ENCODE measurements at regions not wholly inside any gene's neighbourhood (a gene's known extent, or its start where the extent isn't known, plus 50 kb on each side); places are given as distances from the start of the nearest gene placed in this dataset.

DNA sequence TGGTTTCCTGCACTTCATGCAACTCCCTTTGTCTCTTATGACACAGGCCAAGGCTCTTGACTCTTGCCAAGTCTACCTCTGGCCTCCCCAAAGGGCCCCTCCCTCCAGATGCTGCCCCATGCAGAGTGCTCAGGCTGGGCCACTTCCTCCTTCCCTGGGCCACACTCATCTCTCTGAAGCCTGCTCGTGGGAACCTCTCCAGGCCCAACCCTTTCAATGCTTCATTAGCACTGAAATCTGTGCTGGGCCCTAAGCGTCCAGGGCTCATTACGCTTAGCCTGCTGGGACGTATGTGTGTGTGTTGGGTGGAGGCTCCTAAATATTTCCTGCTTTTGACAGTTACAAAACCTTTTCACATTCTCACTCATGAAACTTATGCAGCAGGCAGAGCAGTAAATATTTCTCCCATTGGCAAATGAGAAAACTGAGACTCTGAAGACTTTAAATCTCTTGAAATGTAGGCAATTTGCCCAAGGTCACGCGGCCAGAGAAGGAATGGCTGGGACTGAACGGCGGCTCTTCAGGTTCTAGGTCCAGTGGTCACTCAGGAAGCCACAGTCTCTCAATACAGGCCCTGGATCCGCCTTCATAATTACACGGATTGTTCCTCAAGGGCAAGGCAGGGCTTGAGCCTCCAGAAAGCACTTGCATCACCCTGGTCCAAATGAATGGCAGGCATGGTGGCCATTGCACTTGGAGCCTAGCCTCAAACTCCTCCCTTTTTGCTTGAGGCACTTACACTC is 241.7 kb upstream of the HES1 start:
- H3K9me3 Mint-ChIP-seq (ENCODE audit: low read depth, unreplicated experiment), result peaks cover 2% of the 10 kb centered on the region
- no peak overlapping the region for H3K27ac Mint-ChIP-seq (ENCODE audit: unreplicated experiment)
- no peaks in the 10 kb centered on the region for H3K27me3 Mint-ChIP-seq (ENCODE audit: unreplicated experiment)
- intact Hi-C loops (cut with micrococcal nuclease; ENCODE audit: unreplicated experiment), result no loop called here
- H3K4me1 Mint-ChIP-seq (ENCODE audit: low read depth, unreplicated experiment), result peaks cover 32% of the 10 kb centered on the region
- DNase-seq, result no peak
- CTCF ChIA-PET, result no interaction called here
- H3K36me3 Mint-ChIP-seq (ENCODE audit: insufficient read depth, unreplicated experiment), result no peaks in the 10 kb centered on the region
- no peak overlapping the region for H3K4me3 Mint-ChIP-seq (ENCODE audit: low read depth, unreplicated experiment)
- BruUV-seq (replicated peaks), result no TSS peak
- no peak for TF ChIP-seq CTCF (IDR thresholded peaks at IDR 0.05; ENCODE audit: unreplicated experiment)

GRCh38 chr3:193895409-193895808 is 240.5 kb upstream of the HES1 start:
- Mint-ChIP-seq H3K27ac (ENCODE audit: unreplicated experiment) (no peak overlapping the region), H3K27me3 (ENCODE audit: unreplicated experiment) (no peaks in the 10 kb centered on the region), H3K36me3 (ENCODE audit: insufficient read depth, unreplicated experiment) (no peaks in the 10 kb centered on the region), H3K9me3 (ENCODE audit: low read depth, unreplicated experiment) (peaks cover 2% of the 10 kb centered on the region), H3K4me1 (ENCODE audit: low read depth, unreplicated experiment) (peaks cover 21% of the 10 kb centered on the region), H3K4me3 (ENCODE audit: low read depth, unreplicated experiment) (no peak overlapping the region)
- intact Hi-C loops (cut with micrococcal nuclease; ENCODE audit: unreplicated experiment), result no loop called here
- DNase-seq, result no peak
- no peak for TF ChIP-seq CTCF (IDR thresholded peaks at IDR 0.05; ENCODE audit: unreplicated experiment)
- no TSS peak for BruUV-seq (replicated peaks)
- CTCF ChIA-PET, result interaction anchor here (1.4 kb wide), 1 partner anchor 216 kb away, joined by 3 read pairs; no protein-coding TSS in a partner anchor

GRCh38 chr3:193896419-193896818 is 239.5 kb upstream of the HES1 start:
- Mint-ChIP-seq H3K27me3 (ENCODE audit: unreplicated experiment) (no peaks in the 10 kb centered on the region), H3K27ac (ENCODE audit: unreplicated experiment) (no peak overlapping the region), H3K4me1 (ENCODE audit: low read depth, unreplicated experiment) (peaks cover 19% of the 10 kb centered on the region), H3K36me3 (ENCODE audit: insufficient read depth, unreplicated experiment) (no peaks in the 10 kb centered on the region), H3K4me3 (ENCODE audit: low read depth, unreplicated experiment) (no peak overlapping the region), H3K9me3 (ENCODE audit: low read depth, unreplicated experiment) (peaks cover 2% of the 10 kb centered on the region)
- CTCF ChIA-PET, result no interaction called here
- BruUV-seq (replicated peaks), result no TSS peak
- intact Hi-C loops (cut with micrococcal nuclease; ENCODE audit: unreplicated experiment), result no loop called here
- no peak for TF ChIP-seq CTCF (IDR thresholded peaks at IDR 0.05; ENCODE audit: unreplicated experiment)
- DNase-seq, result no peak

GRCh38 chr3:193897288-193897687 is 238.7 kb upstream of the HES1 start:
- CTCF ChIA-PET, result interaction anchor here (1.0 kb wide), 1 partner anchor 26 kb away, joined by 3 read pairs; no protein-coding TSS in a partner anchor
- peaks cover 2% of the 10 kb centered on the region for H3K9me3 Mint-ChIP-seq (ENCODE audit: low read depth, unreplicated experiment)
- DNase-seq, result no peak
- no peak overlapping the region for H3K4me3 Mint-ChIP-seq (ENCODE audit: low read depth, unreplicated experiment)
- no peak overlapping the region for H3K27ac Mint-ChIP-seq (ENCODE audit: unreplicated experiment)
- no peaks in the 10 kb centered on the region for H3K27me3 Mint-ChIP-seq (ENCODE audit: unreplicated experiment)
- no peak for TF ChIP-seq CTCF (IDR thresholded peaks at IDR 0.05; ENCODE audit: unreplicated experiment)
- no TSS peak for BruUV-seq (replicated peaks)
- no peaks in the 10 kb centered on the region for H3K36me3 Mint-ChIP-seq (ENCODE audit: insufficient read depth, unreplicated experiment)
- intact Hi-C loops (cut with micrococcal nuclease; ENCODE audit: unreplicated experiment), result no loop called here
- H3K4me1 Mint-ChIP-seq (ENCODE audit: low read depth, unreplicated experiment), result peaks cover 19% of the 10 kb centered on the region

Data from Calu3 (cell line).